Activated T-helper 17 cell treated with anti-CD3 and anti-CD28 coated beads, Interleukin-2, amount 50 U/mL, for 72 hours (primary cell): ENCODE measurements at regions not wholly inside any gene's neighbourhood (a gene's known extent, or its start where the extent isn't known, plus 50 kb on each side); places are given as distances from the start of the nearest gene placed in this dataset.

Source experiments
- ATAC-seq: fragments of 150-1000 bp; cut with Tn5 transposase; replicated peaks from 2 replicates; pipeline ENCODE4 v1.10.0; 2021; ENCODE audit warnings: mild to moderate bottlenecking, moderate library complexity
- H3K27ac Mint-ChIP-seq: one replicate; pipeline ENCODE4 v1.8.0; 2022; ENCODE audit warnings: mixed read lengths
- H3K27me3 Mint-ChIP-seq: one replicate; pipeline ENCODE4 v1.8.0; 2022; ENCODE audit warnings: mixed read lengths
- H3K36me3 Mint-ChIP-seq: one replicate; pipeline ENCODE4 v1.8.0; 2022; ENCODE audit warnings: low read depth, mild to moderate bottlenecking, mixed read lengths
- H3K4me1 Mint-ChIP-seq: one replicate; pipeline ENCODE4 v1.8.0; 2022; ENCODE audit warnings: mixed read lengths
- H3K4me3 Mint-ChIP-seq: one replicate; pipeline ENCODE4 v1.8.0; 2022; ENCODE audit warnings: mild to moderate bottlenecking, mixed read lengths
- H3K9me3 Mint-ChIP-seq: one replicate; pipeline ENCODE4 v1.8.0; 2022; ENCODE audit warnings: mixed read lengths

- Mint-ChIP-seq H3K4me3 (no peak overlapping the region), H3K9me3 (peaks cover 1% of the 10 kb centered on the region), H3K27ac (no peak overlapping the region), H3K36me3 (no peaks in the 10 kb centered on the region), H3K27me3 (peaks cover under 1% of the 10 kb centered on the region), H3K4me1 (no peaks in the 10 kb centered on the region)
- ATAC-seq: no peak
Observed at GRCh38 chr2:5990086-5990485, 297.9 kb downstream of the SOX11 start.

- Mint-ChIP-seq H3K4me1 (no peaks in the 10 kb centered on the region), H3K4me3 (no peak overlapping the region), H3K9me3 (peaks cover 3% of the 10 kb centered on the region), H3K27ac (no peak overlapping the region), H3K36me3 (no peaks in the 10 kb centered on the region), H3K27me3 (peaks cover 5% of the 10 kb centered on the region)
- ATAC-seq: no peak
Observed at GRCh38 chr2:5991305-5991968, 299.3 kb downstream of the SOX11 start.

- H3K4me3 Mint-ChIP-seq: no peak overlapping the region
Observed at GRCh38 chr2:5995832-5996231, 303.6 kb downstream of the SOX11 start.

GRCh38 chr2:6008186-6008585 lies 316.0 kb downstream of the SOX11 start:
- peaks cover 6% of the 10 kb centered on the region for H3K9me3 Mint-ChIP-seq
- no peak for ATAC-seq
- no peaks in the 10 kb centered on the region for H3K4me1 Mint-ChIP-seq
- H3K27me3 Mint-ChIP-seq: no peaks in the 10 kb centered on the region
- H3K4me3 Mint-ChIP-seq: no peak overlapping the region
- H3K36me3 Mint-ChIP-seq: no peaks in the 10 kb centered on the region
- no peak overlapping the region for H3K27ac Mint-ChIP-seq

More at GRCh38 chr2:5995832-5996231, 303.6 kb downstream of the SOX11 start:
- no peak overlapping the region for H3K27ac Mint-ChIP-seq
- ATAC-seq: no peak
- no peaks in the 10 kb centered on the region for H3K4me1 Mint-ChIP-seq
- peaks cover 3% of the 10 kb centered on the region for H3K9me3 Mint-ChIP-seq
- H3K36me3 Mint-ChIP-seq: no peaks in the 10 kb centered on the region
- H3K27me3 Mint-ChIP-seq: peaks cover 5% of the 10 kb centered on the region

GRCh38 chr2:6008726-6009125 lies 316.5 kb downstream of the SOX11 start:
- Mint-ChIP-seq H3K9me3 (peaks cover 6% of the 10 kb centered on the region), H3K36me3 (no peaks in the 10 kb centered on the region), H3K4me3 (no peak overlapping the region), H3K27me3 (no peaks in the 10 kb centered on the region), H3K4me1 (no peaks in the 10 kb centered on the region), H3K27ac (no peak overlapping the region)
- no peak for ATAC-seq

GRCh38 chr2:6010163-6010562 lies 318.0 kb downstream of the SOX11 start:
- Mint-ChIP-seq H3K27ac (no peak overlapping the region), H3K4me1 (no peaks in the 10 kb centered on the region), H3K9me3 (peaks cover 6% of the 10 kb centered on the region), H3K4me3 (no peak overlapping the region), H3K36me3 (no peaks in the 10 kb centered on the region), H3K27me3 (no peaks in the 10 kb centered on the region)
- no peak for ATAC-seq

GRCh38 chr2:6011921-6012320 lies 319.7 kb downstream of the SOX11 start:
- Mint-ChIP-seq H3K27me3 (no peaks in the 10 kb centered on the region), H3K4me1 (no peaks in the 10 kb centered on the region), H3K4me3 (no peak overlapping the region), H3K9me3 (peaks cover 6% of the 10 kb centered on the region), H3K36me3 (no peaks in the 10 kb centered on the region), H3K27ac (no peak overlapping the region)
- ATAC-seq: no peak

GRCh38 chr2:6017736-6018286 lies 325.6 kb downstream of the SOX11 start:
- H3K4me1 Mint-ChIP-seq: no peaks in the 10 kb centered on the region
- ATAC-seq: no peak
- no peaks in the 10 kb centered on the region for H3K36me3 Mint-ChIP-seq
- no peaks in the 10 kb centered on the region for H3K9me3 Mint-ChIP-seq
- no peaks in the 10 kb centered on the region for H3K27me3 Mint-ChIP-seq
- no peak overlapping the region for H3K4me3 Mint-ChIP-seq
- H3K27ac Mint-ChIP-seq: no peak overlapping the region

GRCh38 chr2:6024229-6024628 lies 332.0 kb downstream of the SOX11 start:
- Mint-ChIP-seq H3K9me3 (peaks cover 10% of the 10 kb centered on the region), H3K4me3 (no peak overlapping the region), H3K27ac (no peak overlapping the region), H3K36me3 (no peaks in the 10 kb centered on the region), H3K27me3 (no peaks in the 10 kb centered on the region), H3K4me1 (no peaks in the 10 kb centered on the region)
- ATAC-seq: no peak

- H3K27me3 Mint-ChIP-seq: no peaks in the 10 kb centered on the region
- no peaks in the 10 kb centered on the region for H3K4me1 Mint-ChIP-seq
- H3K36me3 Mint-ChIP-seq: no peaks in the 10 kb centered on the region
- no peak for ATAC-seq
- no peak overlapping the region for H3K4me3 Mint-ChIP-seq
- H3K27ac Mint-ChIP-seq: no peak overlapping the region
- peaks cover 10% of the 10 kb centered on the region for H3K9me3 Mint-ChIP-seq
Observed at GRCh38 chr2:6024784-6025183, 332.6 kb downstream of the SOX11 start.

GRCh38 chr2:6025391-6025790 lies 333.2 kb downstream of the SOX11 start:
- Mint-ChIP-seq H3K4me3 (no peak overlapping the region), H3K27ac (no peak overlapping the region), H3K9me3 (peaks cover 10% of the 10 kb centered on the region), H3K27me3 (no peaks in the 10 kb centered on the region), H3K4me1 (no peaks in the 10 kb centered on the region), H3K36me3 (no peaks in the 10 kb centered on the region)
- ATAC-seq: no peak

- no peaks in the 10 kb centered on the region for H3K27me3 Mint-ChIP-seq
- H3K9me3 Mint-ChIP-seq: peaks cover 10% of the 10 kb centered on the region
- no peaks in the 10 kb centered on the region for H3K4me1 Mint-ChIP-seq
- no peak overlapping the region for H3K27ac Mint-ChIP-seq
- no peak overlapping the region for H3K4me3 Mint-ChIP-seq
- ATAC-seq: no peak
- no peaks in the 10 kb centered on the region for H3K36me3 Mint-ChIP-seq
Observed at GRCh38 chr2:6027066-6027465, 334.9 kb downstream of the SOX11 start.

GRCh38 chr2:6031200-6031867 lies 339.1 kb downstream of the SOX11 start:
- H3K9me3 Mint-ChIP-seq: peaks cover 9% of the 10 kb centered on the region

GRCh38 chr2:6036211-6036610 lies 344.0 kb downstream of the SOX11 start:
- no peak for ATAC-seq
- Mint-ChIP-seq H3K4me3 (no peak overlapping the region), H3K27ac (no peak overlapping the region), H3K36me3 (no peaks in the 10 kb centered on the region), H3K4me1 (no peaks in the 10 kb centered on the region), H3K9me3 (peaks cover 6% of the 10 kb centered on the region), H3K27me3 (peaks cover under 1% of the 10 kb centered on the region)

More at GRCh38 chr2:6031200-6031867, 339.1 kb downstream of the SOX11 start:
- no peaks in the 10 kb centered on the region for H3K4me1 Mint-ChIP-seq
- no peak for ATAC-seq
- H3K36me3 Mint-ChIP-seq: no peaks in the 10 kb centered on the region
- no peak overlapping the region for H3K27ac Mint-ChIP-seq
- H3K27me3 Mint-ChIP-seq: no peaks in the 10 kb centered on the region
- no peak overlapping the region for H3K4me3 Mint-ChIP-seq

- peaks cover 13% of the 10 kb centered on the region for H3K9me3 Mint-ChIP-seq
- no peaks in the 10 kb centered on the region for H3K36me3 Mint-ChIP-seq
- peaks cover 5% of the 10 kb centered on the region for H3K27me3 Mint-ChIP-seq
- no peak overlapping the region for H3K4me3 Mint-ChIP-seq
- no peaks in the 10 kb centered on the region for H3K4me1 Mint-ChIP-seq
- H3K27ac Mint-ChIP-seq: no peak overlapping the region
- ATAC-seq: no peak
Observed at GRCh38 chr2:6043238-6043637, 351.1 kb downstream of the SOX11 start.
